Loucy (cell line): ENCODE measurements at regions not wholly inside any gene's neighbourhood (a gene's known extent, or its start where the extent isn't known, plus 50 kb on each side); places are given as distances from the start of the nearest gene placed in this dataset.

Experiments
- H2AFZ ChIP-seq: fragments of 200-600 bp; sonication (generic); 2 replicates; pipeline ENCODE4 v1.6.0; 2016; ENCODE audit warnings: antibody characterized with exemption, mild to moderate bottlenecking, low read length, moderate library complexity
- H3F3A ChIP-seq: fragments of 200-600 bp; 2 replicates; pipeline ENCODE4 v1.6.0; 2016; ENCODE audit warnings: antibody characterized with exemption, low read depth, mild to moderate bottlenecking
- H3K27me3 ChIP-seq: fragments of 200-600 bp; sonication (generic); 2 replicates; pipeline ENCODE4 v1.6.1; 2014; ENCODE audit warnings: low read length, mild to moderate bottlenecking; ENCODE audit not compliant: insufficient read depth, poor library complexity, severe bottlenecking
- H3K36me3 ChIP-seq: fragments of 200-600 bp; sonication (generic); 2 replicates; pipeline ENCODE4 v1.6.1; 2016; ENCODE audit warnings: low read length; ENCODE audit not compliant: insufficient read depth
- H3K4me1 ChIP-seq: fragments of 200-600 bp; sonication (generic); 2 replicates; pipeline ENCODE4 v1.5.1; 2014; ENCODE audit warnings: low read length, mild to moderate bottlenecking; ENCODE audit not compliant: insufficient read depth, poor library complexity, severe bottlenecking
- H3K4me2 ChIP-seq: fragments of 200-600 bp; sonication (generic); 2 replicates; pipeline ENCODE4 v1.6.0; 2014; ENCODE audit warnings: antibody characterized with exemption, low read length, low read depth, mild to moderate bottlenecking; ENCODE audit not compliant: poor library complexity, severe bottlenecking
- H3K4me3 ChIP-seq: fragments of 200-600 bp; sonication (generic); 2 replicates; pipeline ENCODE4 v1.5.1; 2014; ENCODE audit warnings: low read length, mild to moderate bottlenecking, mixed read lengths; ENCODE audit not compliant: poor library complexity, severe bottlenecking
- H3K79me2 ChIP-seq: fragments of 200-600 bp; sonication (generic); 2 replicates; pipeline ENCODE4 v1.6.1; 2014; ENCODE audit warnings: low read length; ENCODE audit not compliant: insufficient read depth
- H3K9ac ChIP-seq: fragments of 200-600 bp; sonication (generic); 2 replicates; pipeline ENCODE4 v1.6.0; 2014; ENCODE audit warnings: mild to moderate bottlenecking, low read depth, low read length, moderate library complexity; ENCODE audit not compliant: poor library complexity, severe bottlenecking
- H3K9me2 ChIP-seq: fragments of 200-600 bp; sonication (generic); replicated peaks from 2 replicates; pipeline ENCODE4 v1.6.1; 2016; ENCODE audit warnings: low read depth, low read length, mixed read lengths
- H3K9me3 ChIP-seq: fragments of 200-600 bp; sonication (generic); 2 replicates; pipeline ENCODE4 v1.6.1; 2014; ENCODE audit warnings: mild to moderate bottlenecking, antibody characterized with exemption, low read length, low read depth; ENCODE audit not compliant: insufficient read depth
- H4K20me1 ChIP-seq: fragments of 200-600 bp; sonication (generic); 2 replicates; pipeline ENCODE4 v1.6.0; 2014; ENCODE audit warnings: antibody characterized with exemption, low read length, mild to moderate bottlenecking; ENCODE audit not compliant: insufficient read depth, poor library complexity, severe bottlenecking
- EZH2phosphoT487 ChIP-seq: fragments of 200-600 bp; IDR thresholded peaks from 2 replicates; pipeline ENCODE4 v1.6.1; 2018; ENCODE audit warnings: antibody characterized with exemption, mild to moderate bottlenecking, moderate library complexity, borderline replicate concordance
- TF ChIP-seq, protein P1 (sequence below): fragments of 200-600 bp; sonication (generic); conservative IDR thresholded peaks from 2 replicates; pipeline ENCODE4 v1.5.1; 2014; ENCODE audit warnings: mild to moderate bottlenecking, antibody characterized with exemption, low read length

DNA sequence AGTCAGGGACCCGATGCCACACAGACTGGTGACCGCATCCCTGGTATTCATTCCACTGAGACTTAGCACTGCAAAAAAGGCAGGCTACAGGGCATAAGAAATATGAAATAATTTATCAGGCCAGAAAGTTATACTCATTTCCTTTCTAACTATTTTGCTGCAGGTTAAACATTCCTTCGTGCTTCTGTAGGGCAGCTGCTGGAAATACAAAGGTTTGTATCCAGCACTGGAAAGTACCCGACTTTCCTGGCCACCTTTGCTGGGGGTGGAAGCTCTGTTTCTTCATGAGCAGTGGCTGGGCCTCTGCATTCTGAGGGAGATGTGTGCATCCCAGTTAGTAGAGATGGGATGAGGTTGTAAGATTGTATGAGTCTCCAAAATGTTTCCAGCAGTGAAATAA is 478.6 kb upstream of the WWC1 start:
- H3K27me3 ChIP-seq: no peaks in the 10 kb centered on the region
- no peak overlapping the region for H3K4me2 ChIP-seq
- no peaks in the 10 kb centered on the region for H3K9me3 ChIP-seq
- H3K36me3 ChIP-seq: no peaks in the 10 kb centered on the region
- no peak overlapping the region for H3K9ac ChIP-seq
- no peak for TF ChIP-seq EZH2phosphoT487
- TF ChIP-seq, protein P1, sequence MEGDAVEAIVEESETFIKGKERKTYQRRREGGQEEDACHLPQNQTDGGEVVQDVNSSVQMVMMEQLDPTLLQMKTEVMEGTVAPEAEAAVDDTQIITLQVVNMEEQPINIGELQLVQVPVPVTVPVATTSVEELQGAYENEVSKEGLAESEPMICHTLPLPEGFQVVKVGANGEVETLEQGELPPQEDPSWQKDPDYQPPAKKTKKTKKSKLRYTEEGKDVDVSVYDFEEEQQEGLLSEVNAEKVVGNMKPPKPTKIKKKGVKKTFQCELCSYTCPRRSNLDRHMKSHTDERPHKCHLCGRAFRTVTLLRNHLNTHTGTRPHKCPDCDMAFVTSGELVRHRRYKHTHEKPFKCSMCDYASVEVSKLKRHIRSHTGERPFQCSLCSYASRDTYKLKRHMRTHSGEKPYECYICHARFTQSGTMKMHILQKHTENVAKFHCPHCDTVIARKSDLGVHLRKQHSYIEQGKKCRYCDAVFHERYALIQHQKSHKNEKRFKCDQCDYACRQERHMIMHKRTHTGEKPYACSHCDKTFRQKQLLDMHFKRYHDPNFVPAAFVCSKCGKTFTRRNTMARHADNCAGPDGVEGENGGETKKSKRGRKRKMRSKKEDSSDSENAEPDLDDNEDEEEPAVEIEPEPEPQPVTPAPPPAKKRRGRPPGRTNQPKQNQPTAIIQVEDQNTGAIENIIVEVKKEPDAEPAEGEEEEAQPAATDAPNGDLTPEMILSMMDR: no peak
- no peaks in the 10 kb centered on the region for H3F3A ChIP-seq
- no peaks in the 10 kb centered on the region for H3K79me2 ChIP-seq
- H4K20me1 ChIP-seq: no peaks in the 10 kb centered on the region
- no peaks in the 10 kb centered on the region for H3K4me1 ChIP-seq
- no peak overlapping the region for H3K4me3 ChIP-seq
- no peak overlapping the region for H2AFZ ChIP-seq
- no peaks in the 10 kb centered on the region for H3K9me2 ChIP-seq

GRCh38 chr5:167813389-167813788 is 478.1 kb upstream of the WWC1 start:
- TF ChIP-seq EZH2phosphoT487: no peak
- TF ChIP-seq, protein P1: no peak
- no peaks in the 10 kb centered on the region for H3K4me1 ChIP-seq
- no peak overlapping the region for H2AFZ ChIP-seq

GRCh38 chr5:167814040-167814439 is 477.4 kb upstream of the WWC1 start:
- no peaks in the 10 kb centered on the region for H3K9me2 ChIP-seq
- H3K36me3 ChIP-seq: no peaks in the 10 kb centered on the region
- H3K4me3 ChIP-seq: no peak overlapping the region
- H4K20me1 ChIP-seq: no peaks in the 10 kb centered on the region
- TF ChIP-seq, protein P1: no peak
- TF ChIP-seq EZH2phosphoT487: no peak
- H3K4me1 ChIP-seq: no peaks in the 10 kb centered on the region
- H3K79me2 ChIP-seq: no peaks in the 10 kb centered on the region
- H3K4me2 ChIP-seq: no peak overlapping the region
- no peaks in the 10 kb centered on the region for H3F3A ChIP-seq
- no peak overlapping the region for H3K9ac ChIP-seq
- H3K27me3 ChIP-seq: no peaks in the 10 kb centered on the region
- no peaks in the 10 kb centered on the region for H3K9me3 ChIP-seq
- no peak overlapping the region for H2AFZ ChIP-seq

More at GRCh38 chr5:167813389-167813788, 478.1 kb upstream of the WWC1 start:
- Histone ChIP-seq H3K9me3 (no peaks in the 10 kb centered on the region), H3K4me2 (no peak overlapping the region), H3F3A (no peaks in the 10 kb centered on the region), H3K9me2 (no peaks in the 10 kb centered on the region), H3K9ac (no peak overlapping the region), H3K79me2 (no peaks in the 10 kb centered on the region), H3K36me3 (no peaks in the 10 kb centered on the region), H3K27me3 (no peaks in the 10 kb centered on the region), H3K4me3 (no peak overlapping the region), H4K20me1 (no peaks in the 10 kb centered on the region)
